ENCODE measurements at regions not wholly inside any gene's neighbourhood (a gene's known extent, or its start where the extent isn't known, plus 50 kb on each side); places are given as distances from the start of the nearest gene placed in this dataset.

GRCh38 chr14:40365305-40365704 is 933.1 kb upstream of the FBXO33 start:
- TF ChIP-seq EZH2phosphoT487 (conservative IDR thresholded peaks at IDR 0.05; ENCODE audit: low read length) (no peak), CTCF (IDR thresholded peaks at IDR 0.05; ENCODE audit: insufficient read depth, low read length, poor library complexity, severe bottlenecking) (no peak)
